Dedifferentiated amniotic fluid mesenchymal stem cell (primary cell): ENCODE measurements at regions not wholly inside any gene's neighbourhood (a gene's known extent, or its start where the extent isn't known, plus 50 kb on each side); places are given as distances from the start of the nearest gene placed in this dataset.
"Not testable (repeated sequence)": the region's sequence is repeated elsewhere in the genome, so short reads cannot be mapped to it uniquely, and the experiment has no call there.

Source experiments
- DNase-seq: peaks from one replicate; pipeline ENCODE4 v3.0.0-alpha.2; 2016; ENCODE audit errors: extremely low spot score

DNA sequence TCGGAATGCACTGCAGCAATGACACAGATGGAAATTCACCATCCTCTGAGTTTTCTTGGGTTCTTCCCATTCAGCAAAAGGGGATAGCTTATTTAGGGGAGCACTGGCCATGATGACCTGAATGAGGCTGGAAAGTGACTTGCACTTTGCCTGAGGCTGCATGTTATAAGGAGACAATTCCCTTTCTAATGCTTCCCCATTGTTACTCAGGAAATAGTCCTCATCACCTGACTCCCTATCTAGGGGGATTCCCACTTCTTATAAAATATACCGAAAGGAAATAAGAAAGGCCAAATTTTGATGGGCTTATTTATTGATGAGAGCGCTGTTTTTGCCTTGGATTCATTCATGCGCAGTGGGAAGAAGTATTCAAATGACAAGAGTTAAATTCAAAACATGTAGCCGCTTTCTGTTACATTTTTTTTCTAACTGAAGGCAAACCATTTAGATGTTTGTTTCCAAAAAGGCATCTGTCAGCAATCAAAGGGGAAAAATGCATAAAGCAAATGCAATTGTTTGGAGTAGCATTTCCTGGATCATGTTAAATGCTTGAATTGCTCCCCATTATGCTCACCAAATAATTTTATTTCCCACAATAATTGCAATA lies 220.3 kb upstream of the NFIA start:
- no peak for DNase-seq

DNA sequence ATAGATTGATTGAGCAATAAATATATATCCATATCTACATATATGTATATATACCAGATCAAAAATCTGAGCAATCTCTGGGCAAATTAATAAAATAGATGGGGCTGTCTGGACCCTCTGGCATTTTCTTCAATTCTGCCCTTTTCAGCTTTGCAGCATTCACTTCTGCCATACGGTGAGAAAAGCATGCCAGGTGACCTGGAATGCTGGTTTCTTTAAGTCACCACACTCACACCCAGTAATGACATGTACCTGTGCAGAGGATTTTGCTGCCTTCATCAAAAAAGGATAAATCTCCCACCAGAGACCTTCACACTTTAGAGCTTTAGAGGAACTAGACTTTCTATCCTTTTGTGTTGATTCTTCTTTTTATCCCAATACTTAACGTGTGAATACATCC lies 223.2 kb upstream of the NFIA start:
- no peak for DNase-seq

DNA sequence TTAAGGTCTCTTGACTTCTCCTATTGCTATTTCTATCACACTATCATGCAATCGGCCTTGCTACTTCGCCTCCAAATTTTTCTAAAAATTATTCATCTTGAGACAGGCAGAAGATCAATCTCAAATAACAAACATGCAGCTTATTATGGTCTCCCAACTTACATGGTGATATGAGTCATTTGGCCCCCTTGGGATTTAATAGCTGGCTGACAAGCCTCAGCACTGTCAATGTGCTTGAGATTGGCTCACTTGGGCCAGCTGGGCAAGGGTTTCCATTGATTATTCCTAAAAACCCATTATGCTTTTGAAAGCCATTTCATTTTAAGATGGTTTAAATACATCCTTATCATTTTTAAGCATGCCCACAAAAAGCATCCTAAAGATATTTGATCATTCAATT lies 224.5 kb upstream of the NFIA start:
- DNase-seq = no peak

DNA sequence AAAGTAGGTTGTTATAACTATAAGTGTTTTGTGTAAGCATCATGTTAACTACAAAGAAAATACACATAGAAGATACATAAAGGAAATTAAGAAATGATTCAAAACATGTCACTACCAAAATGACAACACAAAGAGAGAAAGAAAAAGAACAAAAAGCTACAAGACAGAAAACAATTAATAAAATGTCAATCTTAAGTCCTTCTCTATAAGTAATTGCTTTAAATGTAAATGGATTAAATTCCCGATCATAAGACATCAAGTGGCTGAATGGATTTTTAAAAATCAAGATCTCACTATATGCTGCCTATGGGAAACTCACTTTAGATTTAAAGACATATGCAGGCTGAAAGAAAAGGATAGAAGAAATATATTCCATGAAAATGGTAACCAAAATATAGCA lies 232.3 kb upstream of the NFIA start:
- no peak for DNase-seq

DNA sequence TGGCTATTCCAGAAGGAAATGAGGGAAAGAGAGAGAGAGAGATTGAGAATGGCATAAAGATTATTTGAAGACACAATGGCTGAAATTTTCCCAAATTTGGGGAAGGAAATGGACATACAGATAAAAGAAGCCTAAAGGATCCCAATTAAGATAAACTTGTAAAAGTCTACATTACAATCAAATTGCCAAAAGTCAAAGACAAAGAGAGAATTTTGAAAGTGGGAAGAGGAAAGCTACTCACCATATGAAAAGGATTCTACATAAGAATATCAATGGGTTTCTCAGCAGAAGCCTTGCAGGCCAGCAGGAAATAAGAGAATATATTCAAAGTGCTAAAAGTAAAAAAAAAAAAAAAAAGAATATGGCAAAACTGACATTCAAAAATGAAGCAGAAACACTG lies 233.0 kb upstream of the NFIA start:
- no peak for DNase-seq

DNA sequence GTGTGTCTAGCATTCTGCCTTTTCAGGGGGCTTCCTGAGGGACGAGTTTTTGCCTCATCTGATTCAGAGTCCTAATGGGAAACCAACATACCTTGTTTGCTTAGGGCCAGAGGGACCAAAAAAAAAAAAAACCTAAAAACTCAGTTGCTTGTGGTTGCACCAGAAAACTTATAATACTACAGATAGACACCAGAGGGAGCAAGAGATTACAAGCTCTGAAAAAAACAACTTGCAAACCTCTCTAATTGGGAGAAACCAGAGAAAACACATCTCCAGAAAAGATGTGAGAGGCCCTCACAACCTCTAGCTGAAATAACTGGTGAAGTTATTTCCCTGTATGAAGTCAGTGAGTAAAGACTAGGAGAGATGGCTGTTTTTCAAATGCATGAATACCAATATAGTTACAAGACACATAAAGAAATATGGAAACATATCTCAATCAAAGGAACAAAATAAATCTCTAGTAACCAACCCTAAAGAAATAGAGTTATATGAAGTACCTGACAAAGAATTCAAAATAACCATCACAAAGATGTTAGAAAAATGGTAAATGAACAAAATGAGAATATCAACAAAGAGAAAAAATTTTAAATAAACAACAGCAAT lies 233.7 kb upstream of the NFIA start:
- no peak for DNase-seq

DNA sequence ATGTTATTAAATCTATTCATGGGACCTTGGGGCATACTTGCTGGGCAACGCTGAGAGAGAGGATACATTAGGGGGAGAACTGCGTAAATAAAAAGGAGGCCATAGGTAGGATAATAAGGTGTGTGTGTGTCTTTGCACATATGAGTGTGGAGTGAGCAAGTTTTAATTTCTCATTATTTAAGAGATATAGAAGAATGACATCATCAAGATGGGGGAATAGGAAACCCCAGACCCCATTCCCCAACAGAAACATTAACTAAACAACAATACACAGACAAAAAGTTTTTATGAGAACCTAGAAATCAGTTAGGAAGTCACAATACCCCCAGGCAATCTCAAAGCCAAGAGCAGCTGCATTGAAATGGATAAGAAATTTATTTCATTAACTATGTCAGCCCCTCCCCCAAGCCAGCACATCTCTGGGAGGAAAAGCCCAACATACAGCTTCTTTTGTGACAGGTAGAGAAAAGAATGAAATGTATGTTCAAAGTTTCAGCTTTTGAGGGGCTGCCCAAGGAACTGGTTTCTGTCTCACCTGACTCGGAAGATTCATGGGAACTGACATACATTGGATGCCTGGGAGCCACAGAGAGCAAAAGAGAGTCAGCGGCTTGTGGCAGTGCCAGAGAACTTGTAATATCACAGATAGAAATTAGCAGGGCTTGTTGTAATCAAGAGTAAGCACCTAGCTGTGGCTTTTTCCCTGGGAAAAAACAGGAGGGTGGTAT lies 234.3 kb upstream of the NFIA start:
- DNase-seq = no peak

DNA sequence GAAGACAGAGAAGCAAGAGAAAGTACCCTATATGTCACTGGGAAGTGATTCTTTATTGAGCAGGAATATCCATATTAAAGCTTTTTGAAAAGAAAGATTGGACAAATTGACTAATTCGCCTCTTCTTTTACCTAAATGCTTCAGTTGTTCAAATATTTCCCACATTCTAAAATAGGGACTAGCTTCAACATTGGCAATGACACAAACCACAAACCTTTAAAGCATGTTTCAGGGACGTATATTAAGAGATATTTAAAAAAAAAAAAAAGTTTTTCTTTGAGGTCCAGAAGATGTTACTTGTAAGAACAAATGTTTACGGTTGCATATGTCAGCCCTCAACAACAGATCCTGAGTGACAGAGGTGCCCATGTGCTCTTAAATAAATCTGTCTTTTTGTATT lies 235.0 kb upstream of the NFIA start:
- DNase-seq = no peak

DNA sequence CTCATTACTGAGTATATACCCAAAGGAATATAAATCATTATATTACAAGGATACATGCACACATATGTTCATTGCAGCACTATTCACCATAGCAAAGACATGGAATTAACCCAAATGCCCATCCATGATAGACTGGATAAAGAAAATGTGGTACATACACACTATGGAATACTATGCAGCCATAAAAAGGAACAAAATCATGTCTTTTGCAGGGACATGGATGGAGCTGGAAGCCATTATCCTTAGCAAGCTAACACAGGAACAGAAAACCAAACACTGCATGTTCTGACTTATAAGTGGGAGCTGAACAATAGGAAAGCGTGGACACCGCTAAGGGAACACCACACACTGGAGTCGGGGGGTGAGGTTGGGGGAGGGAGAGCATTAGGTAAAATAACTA lies 236.7 kb upstream of the NFIA start:
- DNase-seq = not testable (repeated sequence)

DNA sequence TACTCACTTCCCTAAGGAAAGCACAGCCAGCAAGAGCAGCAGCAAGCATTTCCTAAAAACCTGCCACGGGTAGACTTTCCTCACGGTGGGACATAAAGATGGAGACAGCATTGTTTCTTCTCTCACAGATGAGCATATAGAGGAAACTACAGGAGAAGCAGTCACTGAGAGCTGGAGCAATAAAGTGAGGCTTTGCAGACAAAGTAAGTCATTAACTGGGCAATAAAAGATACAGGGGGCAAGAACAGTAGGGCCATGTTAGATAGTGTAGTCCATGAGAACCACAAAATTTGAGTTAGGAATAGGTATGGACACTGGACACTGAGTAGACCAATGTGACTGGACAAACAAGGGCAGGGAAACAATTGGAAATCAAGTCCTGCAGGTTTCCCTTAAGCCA lies 240.1 kb upstream of the NFIA start:
- no peak for DNase-seq

DNA sequence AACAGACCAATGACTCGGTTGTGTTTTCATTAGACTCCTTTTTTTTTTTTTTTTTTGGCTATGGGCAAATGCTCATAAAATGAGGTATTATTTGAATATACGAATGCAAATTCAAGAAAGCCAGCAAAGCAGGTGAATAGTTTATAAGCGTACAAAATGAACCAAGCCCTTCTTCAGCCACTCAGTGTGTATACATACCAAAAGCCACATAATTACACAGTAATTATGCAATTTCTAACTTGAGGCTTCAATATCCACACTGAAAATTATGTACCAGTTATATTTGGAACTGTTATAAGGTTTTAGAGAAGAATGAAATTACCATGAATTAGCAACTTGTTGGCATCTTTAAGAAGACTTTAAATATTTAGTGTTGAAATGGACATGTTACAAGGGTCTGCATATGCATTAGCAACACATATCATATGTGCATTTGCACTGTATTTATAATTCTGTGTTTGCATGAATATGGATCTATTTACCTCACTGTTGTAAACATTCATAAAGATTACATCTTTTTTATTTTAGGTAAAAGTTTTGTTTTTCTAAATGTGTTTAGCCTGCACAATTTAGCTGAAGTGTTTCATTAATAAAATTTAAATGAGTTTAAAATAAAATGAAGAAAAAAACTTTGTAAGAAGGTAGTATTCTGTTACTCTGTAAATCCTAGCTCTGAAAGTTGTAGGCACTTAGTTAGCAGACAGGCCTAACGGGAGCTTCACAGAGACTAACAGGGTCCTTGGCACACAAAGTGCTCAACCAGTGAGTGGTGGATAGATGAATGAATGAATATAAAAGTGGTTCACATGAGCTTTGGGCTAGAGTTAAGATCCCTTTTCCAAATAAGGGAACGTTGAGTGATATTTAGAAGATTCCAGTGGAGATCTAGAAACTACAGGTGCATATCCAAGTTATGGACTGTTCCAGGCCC lies 241.0 kb upstream of the NFIA start:
- no peak for DNase-seq

DNA sequence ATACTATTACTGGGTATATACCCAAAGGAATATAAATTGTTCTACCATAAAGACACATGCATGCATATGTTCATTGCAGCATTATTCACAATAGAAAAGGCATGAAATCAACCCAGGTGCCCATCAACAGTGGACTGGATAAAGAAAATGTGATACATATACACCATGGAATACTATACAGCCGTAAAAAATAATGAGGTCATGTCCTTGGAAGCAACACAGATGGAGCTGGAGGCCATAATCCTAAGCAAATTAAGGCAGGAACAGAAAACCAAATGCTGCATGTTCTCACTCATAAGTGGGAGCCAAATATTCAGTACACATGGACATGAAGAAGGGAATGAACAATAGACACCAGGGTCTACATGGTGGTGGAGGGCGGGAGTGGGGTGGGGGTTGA lies 241.9 kb upstream of the NFIA start:
- not testable (repeated sequence) for DNase-seq

DNA sequence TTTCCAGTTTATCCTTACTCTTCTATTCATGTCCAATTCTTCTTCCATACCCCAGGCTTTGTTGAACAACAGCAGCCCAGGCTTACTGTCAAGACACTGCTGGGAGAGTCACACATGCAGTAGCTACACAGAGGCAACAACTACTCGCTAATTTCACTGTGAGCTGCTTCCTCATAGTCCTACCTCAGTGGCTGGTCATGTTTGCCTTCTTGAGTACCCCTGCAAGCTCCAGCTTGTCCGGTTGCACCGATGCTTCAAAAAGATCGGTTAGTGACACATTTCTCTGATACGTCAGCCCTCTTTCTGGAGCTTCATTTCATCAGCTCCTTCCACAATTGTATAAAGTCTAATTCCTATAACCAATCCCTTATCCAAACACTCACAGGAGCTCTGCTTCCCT lies 246.7 kb upstream of the NFIA start:
- no peak for DNase-seq

DNA sequence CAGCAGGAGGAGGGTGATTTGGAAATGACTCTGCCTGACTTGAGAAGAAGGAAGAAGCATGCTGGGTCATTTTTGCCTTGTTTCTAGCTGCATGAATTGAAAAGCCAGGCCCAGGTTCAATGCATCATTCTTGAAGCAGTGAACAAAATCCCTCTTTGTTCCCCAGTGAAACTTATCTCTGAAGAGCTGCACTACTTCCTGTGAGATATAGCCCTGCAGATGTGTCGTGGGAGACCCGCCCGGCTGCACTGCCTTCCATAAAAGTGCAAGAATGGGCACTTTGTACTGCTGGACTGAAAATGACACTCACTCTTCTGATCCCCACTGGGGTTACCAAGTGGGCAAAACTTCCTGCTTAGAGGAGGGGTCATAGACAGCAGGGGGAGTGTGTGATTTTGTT lies 249.2 kb upstream of the NFIA start:
- DNase-seq = no peak

DNA sequence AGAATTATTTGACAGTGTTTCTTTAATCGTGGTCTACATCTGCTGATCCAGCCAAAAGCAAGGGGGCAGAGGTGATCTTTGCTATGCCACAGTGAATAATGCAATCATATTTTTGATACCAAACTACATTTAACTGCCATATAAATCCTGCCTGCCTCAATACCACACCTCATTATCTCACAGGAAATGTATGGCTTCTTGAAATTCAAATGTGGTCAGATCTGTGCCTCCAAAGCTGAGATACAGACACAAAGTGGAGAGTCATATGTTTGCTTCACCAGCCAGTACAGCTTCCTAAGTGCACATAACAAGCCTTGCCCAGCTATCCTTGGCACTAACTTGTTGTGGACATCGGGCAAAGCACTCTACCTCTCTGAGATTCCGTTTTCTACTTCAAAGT lies 250.0 kb upstream of the NFIA start:
- DNase-seq = no peak

DNA sequence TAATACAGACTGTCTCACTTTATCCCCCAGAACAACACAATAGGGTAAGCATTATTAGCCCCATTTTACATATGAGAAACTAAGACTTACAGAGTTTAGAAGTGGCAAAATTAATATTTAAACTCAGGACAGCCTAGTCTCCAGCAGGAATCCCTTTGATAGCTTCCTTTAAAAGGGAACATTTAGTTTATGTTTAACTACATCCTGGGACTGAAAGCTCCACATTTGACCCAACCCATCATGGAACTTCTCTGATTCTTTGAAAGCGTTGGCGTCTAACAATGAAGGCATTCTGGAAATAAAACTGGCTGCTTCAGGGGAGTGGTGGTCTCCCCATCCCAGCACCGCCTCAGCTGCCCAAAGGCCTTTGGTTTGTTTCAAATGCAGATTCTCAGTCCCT lies 250.6 kb upstream of the NFIA start:
- no peak for DNase-seq

DNA sequence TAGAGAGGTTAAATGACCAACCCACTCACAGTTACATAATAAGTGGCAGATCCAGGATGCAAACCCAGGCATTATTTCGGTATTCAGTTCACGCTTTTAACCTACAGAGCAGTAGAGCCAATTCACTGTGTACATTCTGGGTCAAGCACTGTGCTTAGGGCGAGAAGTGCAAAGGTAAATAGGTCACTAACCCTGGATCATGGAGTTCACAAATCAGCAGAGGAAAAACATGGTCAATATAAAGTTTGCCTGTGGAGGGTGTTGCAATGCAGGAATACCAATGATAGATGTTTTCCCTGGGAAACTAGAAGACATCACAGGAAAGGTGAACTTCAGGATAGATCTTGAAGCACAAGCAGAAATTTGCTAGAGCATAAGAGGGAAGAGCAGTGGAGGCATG lies 253.4 kb upstream of the NFIA start:
- no peak for DNase-seq

DNA sequence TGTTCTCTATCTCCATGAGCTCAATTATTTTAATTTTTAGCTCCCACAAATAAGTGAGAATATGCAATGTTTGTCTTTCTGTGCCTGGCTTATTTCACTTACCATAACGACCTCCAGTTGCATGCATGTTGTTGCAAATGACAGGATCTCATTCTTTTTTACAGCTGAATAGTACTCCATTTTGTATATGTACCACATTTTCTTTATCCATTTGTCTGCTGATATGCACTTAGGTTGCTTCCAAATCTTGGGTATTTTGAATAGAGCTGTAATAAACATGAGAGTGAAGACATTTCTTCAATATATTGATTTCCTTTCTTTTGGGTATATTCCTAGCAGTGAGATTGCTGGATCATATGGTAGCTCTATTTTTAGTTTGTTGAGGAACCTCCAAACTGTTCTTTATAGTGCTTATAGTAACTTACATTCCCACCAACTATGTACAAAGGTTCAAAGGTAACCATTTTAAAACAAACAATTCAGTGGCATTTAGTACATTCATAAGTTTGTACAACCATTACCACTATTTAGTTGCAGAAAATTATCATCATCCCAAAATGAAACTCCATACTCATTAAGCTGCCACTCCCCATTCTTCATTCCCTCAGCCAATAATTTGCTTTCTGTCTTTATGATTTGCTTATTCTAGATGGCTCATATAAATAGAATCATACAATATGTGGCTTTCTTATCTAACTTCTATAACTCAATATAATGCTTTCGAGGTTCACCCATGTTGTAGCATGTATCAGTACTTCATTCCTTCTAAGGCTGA lies 255.9 kb upstream of the NFIA start:
- no peak for DNase-seq

DNA sequence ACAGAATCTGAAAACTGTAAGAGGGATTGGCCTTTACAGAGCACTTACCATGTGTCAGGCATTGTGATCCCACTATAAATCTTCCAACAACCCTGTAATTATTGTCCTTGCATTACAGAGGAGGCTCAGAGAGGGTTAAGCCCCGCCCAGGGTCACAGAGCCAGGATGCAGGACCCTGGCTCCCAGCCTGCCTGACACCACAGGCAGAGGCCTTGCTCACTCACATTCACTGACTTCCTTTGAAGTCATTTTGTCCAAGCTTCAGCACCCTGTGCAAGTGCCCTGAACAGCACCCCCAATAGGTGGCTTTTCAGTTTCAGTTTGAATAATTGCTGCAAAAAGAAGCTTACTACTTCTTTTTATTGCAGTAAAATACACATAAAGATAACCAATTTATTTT lies 256.8 kb upstream of the NFIA start:
- DNase-seq = no peak

DNA sequence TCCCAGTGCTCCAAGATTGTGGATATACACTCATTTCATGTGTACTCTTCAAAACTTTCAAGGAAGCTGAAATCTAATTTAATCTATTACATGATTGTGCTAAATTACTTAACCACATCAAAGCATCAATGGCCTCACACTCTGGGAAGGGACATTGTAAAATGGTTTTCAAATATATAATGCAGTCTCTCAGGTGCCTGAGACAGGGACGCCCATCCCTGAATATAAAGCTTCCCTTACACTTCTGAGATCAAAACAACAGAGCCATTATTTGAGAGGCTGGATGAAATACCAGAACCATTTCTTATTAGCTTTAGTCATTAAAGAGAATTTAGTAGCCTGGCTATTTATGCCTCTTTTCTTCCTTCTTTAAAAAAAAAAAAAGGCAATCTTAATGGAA lies 259.2 kb upstream of the NFIA start:
- no peak for DNase-seq

DNA sequence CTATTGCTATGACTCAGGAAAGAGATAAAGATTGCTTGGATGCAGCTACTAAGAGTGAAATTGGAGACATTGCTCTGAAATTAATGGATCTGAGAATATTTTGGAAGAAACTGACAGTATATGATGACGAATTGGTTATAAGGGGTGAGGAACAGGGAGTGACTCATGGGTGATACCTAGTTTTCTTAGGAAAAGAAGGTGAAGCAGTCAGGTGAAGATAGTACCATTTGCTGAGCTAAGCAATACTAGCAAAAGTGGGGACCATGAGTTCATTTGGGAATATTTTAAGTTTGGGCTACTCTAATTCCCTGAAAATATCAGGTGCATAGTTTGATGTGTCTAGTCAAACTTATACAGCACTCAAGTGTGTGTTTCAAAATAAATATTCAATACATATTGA lies 260.1 kb upstream of the NFIA start:
- DNase-seq = no peak

DNA sequence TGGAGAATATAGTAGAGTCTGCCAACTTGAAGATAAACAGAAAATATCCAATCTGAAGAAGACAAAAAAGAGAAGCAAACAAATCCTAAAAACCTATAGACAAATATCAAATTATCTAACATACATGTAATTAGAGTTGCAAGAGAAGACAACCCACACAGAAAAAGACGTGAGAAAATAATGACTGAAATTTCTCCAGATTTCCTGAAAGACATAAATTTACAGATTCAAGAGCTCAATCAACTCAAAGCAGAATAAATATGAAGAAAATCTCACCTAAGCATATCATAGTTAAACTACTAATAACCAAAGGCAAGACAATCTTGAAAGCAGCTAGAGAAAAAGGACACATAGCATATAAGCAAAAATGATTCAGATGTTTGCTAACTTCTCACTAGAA lies 261.2 kb upstream of the NFIA start:
- no peak for DNase-seq
